ENCODE measurements at regions not wholly inside any gene's neighbourhood (a gene's known extent, or its start where the extent isn't known, plus 50 kb on each side); places are given as distances from the start of the nearest gene placed in this dataset.

DNA sequence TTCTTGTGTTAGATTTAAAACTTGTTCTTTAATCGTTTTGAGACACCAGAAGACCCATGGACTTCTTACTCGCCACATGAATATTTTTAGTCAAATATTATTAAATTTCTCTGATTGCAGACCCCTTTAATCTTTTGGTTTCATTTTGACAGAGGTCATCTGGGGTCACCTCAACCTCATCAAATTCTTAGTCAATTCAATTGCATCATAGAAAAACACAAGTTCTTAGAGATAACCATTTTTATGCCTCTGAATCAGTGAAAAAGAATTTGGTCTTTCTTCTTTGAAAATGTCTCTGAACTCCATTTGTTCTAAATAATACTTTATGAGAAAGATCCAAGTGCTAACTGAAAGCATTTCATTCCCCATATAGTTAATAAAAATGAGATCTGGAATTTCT, 55.2 kb upstream of the CBLN4 start:
- in situ Hi-C loops (cut with MboI; ENCODE audit: low pct_unique_long_range_greater_than_20kb, low sequenced_read_pairs), result no loop called here
- DNase-seq, result no peak

DNA sequence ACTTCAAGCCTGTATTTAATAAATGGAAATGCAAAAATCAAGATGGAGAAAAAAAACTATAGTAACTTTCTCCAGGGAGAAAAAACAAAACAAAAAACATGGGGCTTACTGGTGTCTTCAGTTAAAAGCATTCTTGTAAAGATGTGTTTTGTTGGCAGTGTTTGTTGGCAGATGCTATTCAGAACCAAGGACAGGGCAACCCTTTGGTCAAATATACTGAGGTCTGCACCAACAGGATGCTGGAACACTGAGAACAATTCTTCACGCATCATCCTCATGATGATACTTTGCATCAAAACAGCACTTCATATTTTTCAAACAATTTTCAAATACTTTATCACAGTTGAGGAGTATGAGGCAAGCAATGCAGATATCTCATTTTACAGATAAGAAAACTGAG, 63.7 kb upstream of the CBLN4 start:
- in situ Hi-C loops (cut with MboI; ENCODE audit: low pct_unique_long_range_greater_than_20kb, low sequenced_read_pairs), result no loop called here
- no peak for DNase-seq

DNA sequence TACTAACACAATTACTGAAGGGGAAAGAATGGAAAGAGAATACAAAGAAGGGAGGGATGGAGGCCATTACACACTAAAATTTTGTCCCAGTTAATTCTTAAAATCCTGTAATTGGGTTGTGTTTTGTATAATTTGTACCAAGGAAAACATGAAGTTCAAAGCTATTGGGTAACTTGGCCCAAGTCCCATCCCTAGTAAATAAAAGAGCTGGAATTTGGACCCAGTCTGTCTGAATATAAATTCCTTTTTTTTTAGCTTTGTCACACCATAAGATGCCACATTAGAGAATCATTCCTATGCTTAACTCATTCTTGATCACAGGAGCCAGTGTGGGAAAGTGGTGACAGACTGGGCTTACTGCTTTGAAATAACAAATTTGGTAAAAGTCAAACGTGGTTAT, 66.8 kb upstream of the CBLN4 start:
- no peak for DNase-seq
- in situ Hi-C loops (cut with MboI; ENCODE audit: low pct_unique_long_range_greater_than_20kb, low sequenced_read_pairs), result no loop called here

DNA sequence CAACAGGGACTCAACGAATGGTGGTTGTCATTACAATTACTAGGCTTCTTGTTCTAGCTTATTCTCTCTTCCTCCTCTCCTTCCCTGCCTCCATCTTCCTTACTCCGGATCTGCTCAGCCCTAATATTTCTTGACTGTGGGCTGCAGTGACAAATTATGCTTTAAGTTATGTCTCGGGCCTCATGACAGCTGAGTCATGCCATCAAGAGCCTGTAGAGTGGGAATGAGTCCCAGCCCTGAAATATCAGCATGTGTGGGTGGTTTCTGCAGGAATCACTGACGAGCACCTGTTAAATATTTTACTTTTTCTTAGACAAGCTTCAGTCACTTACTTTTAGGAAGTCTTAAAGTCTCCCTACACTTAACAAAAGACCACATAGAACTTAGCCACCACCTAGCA, 83.1 kb upstream of the CBLN4 start:
- no peak for DNase-seq
- in situ Hi-C loops (cut with MboI; ENCODE audit: low pct_unique_long_range_greater_than_20kb, low sequenced_read_pairs), result no loop called here

- no peak for DNase-seq
- in situ Hi-C loops (cut with MboI; ENCODE audit: low pct_unique_long_range_greater_than_20kb, low sequenced_read_pairs), result no loop called here
Observed at GRCh38 chr20:56091628-56092234, 86.4 kb upstream of the CBLN4 start.

DNA sequence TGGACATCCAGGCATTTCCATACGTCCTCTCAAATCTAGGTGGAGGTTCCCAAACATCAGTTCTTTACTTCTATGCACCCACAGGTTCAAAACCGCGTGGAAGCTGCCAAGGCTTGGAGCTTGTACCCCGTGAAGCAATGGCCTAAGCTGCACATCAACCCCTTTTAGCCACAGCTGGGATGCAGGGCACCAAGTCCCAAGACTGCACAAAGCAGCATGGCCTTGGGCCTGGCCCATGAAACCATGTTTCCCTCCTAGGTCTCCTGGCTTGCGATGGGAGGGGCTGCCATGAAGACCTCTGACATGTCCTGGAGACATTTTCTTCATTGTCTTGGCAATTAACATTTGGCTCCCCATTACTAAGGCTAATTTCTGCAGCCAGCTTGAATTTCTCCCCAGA, 88.9 kb upstream of the CBLN4 start:
- in situ Hi-C loops (cut with MboI; ENCODE audit: low pct_unique_long_range_greater_than_20kb, low sequenced_read_pairs), result no loop called here
- DNase-seq, result no peak

DNA sequence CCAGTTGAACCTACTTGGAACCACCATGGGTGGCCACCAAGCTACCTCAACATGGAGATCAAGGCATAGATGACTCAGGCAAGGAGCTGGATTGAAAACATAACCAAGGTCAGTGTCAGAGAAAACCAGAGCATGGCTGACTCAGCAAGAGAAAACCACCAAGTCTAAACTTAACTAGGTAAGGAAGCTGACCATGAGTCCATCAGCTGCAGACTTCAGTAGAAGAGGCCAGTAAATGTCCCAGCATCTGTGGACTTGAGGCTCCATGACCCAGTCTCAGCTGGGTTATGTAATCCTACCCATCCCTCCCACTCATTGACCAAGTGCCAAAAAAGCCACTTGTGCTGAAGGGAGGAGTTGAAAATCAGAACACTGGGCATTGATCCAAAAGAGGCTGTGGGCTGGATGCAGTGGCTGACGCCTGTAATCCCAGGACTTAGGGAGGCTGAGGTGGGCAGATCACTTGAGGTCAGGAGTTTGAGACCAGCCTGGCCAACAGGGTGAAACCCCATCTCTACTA, 93.7 kb upstream of the CBLN4 start:
- in situ Hi-C loops (cut with MboI; ENCODE audit: low pct_unique_long_range_greater_than_20kb, low sequenced_read_pairs), result no loop called here
- no peak for DNase-seq

DNA sequence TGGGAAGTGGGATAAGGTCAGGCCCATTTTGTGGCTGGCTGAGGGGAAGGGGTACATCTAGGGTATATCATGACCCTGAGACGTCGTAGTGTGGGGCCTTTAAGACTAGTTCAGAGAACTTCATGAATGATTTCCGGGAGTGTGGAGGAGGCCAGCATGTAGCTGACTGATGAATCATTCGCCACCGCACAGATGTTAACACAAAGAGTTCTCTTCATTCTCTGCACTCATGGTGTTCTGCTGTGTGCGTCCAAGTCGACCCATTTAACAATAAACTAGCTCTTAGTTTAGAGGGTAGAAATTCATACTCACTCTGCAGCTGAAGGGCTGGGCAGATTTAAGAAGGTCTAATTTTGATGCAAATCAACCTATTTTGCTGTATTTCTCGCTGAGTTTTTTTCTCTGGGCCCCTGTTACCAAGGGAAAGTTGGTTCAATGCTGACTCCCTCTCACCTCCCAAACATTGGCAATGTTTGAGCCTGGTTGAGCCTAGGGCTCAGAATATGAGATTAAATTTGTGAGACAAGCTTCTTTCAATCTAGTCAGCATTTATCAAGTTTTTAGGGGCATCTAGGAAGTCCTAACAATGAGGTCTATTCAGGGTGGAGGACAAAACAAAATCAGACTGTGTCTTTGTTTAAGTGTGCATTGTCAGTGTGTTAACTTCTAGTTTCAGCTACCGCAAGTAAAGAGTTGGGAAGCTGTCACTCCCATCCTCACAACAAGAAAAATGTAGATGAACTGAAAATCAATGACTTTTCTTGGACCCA, 106.8 kb upstream of the CBLN4 start:
- DNase-seq, result no peak
- in situ Hi-C loops (cut with MboI; ENCODE audit: low pct_unique_long_range_greater_than_20kb, low sequenced_read_pairs), result no loop called here

DNA sequence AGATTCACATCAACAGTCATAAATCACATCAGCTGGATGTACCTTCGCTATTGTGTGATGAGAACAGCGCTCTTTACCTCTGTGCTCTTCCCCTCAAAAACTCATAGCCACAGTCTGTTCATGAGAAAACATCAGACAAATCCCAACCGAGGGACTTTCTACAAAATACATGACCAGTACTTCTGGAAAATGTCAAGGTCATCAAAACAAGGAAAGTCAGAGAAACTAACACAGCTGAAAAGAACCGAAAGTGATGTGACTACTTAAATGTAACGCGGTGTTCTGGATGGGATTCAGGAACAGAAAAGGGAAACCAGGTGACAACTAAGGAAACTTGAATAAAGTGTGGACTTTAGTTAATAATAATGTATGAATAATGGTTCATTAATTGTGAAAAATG, 112.0 kb upstream of the CBLN4 start:
- in situ Hi-C loops (cut with MboI; ENCODE audit: low pct_unique_long_range_greater_than_20kb, low sequenced_read_pairs), result no loop called here
- no peak for DNase-seq

DNA sequence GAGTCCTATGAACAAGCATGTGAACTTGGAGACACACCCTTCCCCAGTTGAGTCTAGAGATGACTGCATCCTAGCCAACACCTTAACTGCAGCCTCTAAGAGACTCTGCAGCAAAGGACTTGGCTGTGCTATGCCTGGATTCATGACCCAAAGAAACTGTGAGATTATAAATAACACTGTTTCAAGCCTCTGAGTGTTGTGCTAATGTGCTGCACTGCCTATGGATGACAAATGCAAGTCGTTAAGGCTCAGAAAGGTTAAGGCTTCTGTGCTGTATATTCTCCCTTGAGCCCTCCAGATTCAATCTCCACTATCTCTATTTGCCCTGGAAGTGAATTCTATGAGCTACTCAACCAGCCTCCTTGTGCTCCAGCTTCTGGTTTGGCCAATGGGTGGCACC, 116.5 kb upstream of the CBLN4 start:
- DNase-seq, result no peak
- in situ Hi-C loops (cut with MboI; ENCODE audit: low pct_unique_long_range_greater_than_20kb, low sequenced_read_pairs), result no loop called here

GRCh38 chr20:56143759-56144158, 104.8 kb upstream of the MC3R start:
- no peak for DNase-seq
- in situ Hi-C loops (cut with MboI; ENCODE audit: low pct_unique_long_range_greater_than_20kb, low sequenced_read_pairs), result no loop called here

GRCh38 chr20:56151834-56152233, 96.7 kb upstream of the MC3R start:
- DNase-seq, result no peak
- in situ Hi-C loops (cut with MboI; ENCODE audit: low pct_unique_long_range_greater_than_20kb, low sequenced_read_pairs), result no loop called here

- in situ Hi-C loops (cut with MboI; ENCODE audit: low pct_unique_long_range_greater_than_20kb, low sequenced_read_pairs), result no loop called here
- no peak for DNase-seq
Observed at GRCh38 chr20:56153926-56154325, 94.6 kb upstream of the MC3R start.

DNA sequence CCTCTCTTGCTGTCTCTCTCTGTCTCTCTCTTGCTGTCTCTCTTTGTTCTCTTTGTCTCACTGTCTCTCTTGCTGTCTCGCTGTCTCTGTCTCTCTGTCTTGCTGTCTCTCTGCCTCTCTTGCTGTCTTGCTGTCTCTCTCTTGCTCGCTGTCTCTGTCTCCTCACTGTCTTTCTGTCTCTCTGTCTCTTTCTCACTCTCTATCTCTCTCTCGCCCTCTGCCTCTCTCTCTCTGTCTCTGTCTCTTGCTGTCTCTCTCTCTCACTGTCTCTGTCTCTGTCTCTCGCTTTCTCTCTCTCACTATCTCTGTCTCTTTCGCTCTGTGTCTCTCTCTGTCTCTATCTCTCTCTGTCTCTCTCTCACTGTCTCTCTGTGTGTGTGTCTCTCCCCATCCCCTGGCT, 92.9 kb upstream of the MC3R start:
- in situ Hi-C loops (cut with MboI; ENCODE audit: low pct_unique_long_range_greater_than_20kb, low sequenced_read_pairs), result no loop called here
- DNase-seq, result no peak

DNA sequence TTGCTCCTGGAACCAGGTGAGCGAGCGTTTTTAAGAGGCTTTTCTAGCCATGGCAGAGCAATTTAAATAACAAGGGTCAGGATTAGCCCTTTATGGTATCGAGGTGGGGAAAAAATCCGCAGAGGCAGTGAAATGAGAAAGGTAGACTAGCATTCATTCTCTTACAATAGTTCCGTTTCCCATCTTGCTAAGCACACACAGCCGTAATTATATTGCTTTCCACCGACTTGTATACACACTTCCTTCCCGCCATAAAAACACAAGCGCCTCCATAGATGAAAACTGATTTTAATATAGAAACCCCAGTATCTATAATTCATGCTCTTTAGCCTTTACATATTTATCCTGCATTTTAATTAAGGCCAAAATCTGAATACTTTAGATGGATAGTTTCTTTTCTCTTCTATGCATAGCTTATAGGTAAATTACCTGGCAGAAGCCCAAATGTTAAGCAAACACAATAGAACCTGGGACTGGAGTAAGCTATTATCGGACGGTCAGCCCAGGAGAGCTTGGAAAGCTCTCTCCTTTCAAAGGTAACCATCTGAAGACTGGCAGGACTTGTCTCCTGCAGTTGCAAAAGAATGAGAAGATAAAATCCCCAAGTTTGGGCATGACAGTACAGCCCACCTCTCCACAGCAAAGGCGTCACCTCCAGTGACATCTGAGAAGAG, 90.9 kb upstream of the MC3R start:
- in situ Hi-C loops (cut with MboI; ENCODE audit: low pct_unique_long_range_greater_than_20kb, low sequenced_read_pairs), result no loop called here
- no peak for DNase-seq

GRCh38 chr20:56158489-56158888, 90.0 kb upstream of the MC3R start:
- in situ Hi-C loops (cut with MboI; ENCODE audit: low pct_unique_long_range_greater_than_20kb, low sequenced_read_pairs), result no loop called here
- no peak for DNase-seq

- DNase-seq, result no peak
- in situ Hi-C loops (cut with MboI; ENCODE audit: low pct_unique_long_range_greater_than_20kb, low sequenced_read_pairs), result no loop called here
Observed at GRCh38 chr20:56160956-56161355, 87.6 kb upstream of the MC3R start.

DNA sequence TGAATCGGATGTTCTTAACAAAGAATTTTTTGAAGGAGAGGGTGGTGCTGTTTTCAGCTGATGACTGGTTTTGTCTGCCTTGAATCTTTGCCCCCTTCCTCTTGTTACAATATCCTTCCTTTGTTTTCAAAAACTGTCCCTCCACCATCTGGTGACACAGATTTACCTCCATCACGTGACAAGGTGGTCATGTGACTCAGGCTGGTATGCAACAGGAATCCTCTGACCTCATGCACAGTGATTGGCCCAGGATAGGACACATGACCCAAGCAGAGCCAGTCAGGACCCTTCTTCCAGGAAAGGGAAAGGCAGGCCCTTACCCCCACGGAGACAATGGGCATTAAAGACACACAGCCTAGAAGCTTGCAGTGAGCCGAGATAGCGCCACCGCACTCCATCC, 84.7 kb upstream of the MC3R start:
- in situ Hi-C loops (cut with MboI; ENCODE audit: low pct_unique_long_range_greater_than_20kb, low sequenced_read_pairs), result no loop called here

DNA sequence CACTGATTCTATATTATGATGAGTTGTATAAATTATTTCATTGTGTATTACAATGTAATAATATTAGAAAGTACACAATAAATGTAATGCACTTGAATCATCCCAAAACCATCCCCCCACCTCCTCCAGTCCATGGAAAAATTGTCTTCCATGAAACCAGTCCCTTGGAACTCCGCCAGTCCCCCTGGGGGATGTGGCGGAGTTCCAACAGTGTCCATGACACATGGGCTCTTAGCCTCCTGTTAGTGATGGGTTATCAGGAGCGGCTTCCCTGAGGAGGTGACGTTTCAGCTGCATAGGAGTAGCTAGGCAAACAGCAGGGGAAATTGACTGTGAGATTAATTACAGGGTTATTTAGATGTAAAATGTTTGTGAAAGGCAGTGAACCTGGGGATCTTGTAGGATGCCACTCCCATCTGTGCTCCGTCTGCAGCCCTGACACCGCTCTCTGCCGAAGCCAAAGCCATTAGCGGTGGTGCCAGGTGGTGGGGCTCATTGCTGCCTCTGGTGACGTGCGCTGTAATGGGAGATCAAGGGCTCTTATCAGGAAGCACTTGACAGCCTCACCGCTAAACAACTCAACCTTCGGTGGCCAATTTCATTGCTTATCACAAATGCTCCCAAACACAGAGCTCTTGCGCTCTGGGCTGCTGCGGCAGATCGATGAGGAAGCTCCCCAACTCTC, 81.6 kb upstream of the MC3R start:
- no peak for DNase-seq
- in situ Hi-C loops (cut with MboI; ENCODE audit: low pct_unique_long_range_greater_than_20kb, low sequenced_read_pairs), result no loop called here

More for the DNA sequence above, 84.7 kb upstream of the MC3R start:
- DNase-seq, result no peak
